ENCODE measurements at regions not wholly inside any gene's neighbourhood (a gene's known extent, or its start where the extent isn't known, plus 50 kb on each side); places are given as distances from the start of the nearest gene placed in this dataset.
"Not testable (repeated sequence)": the region's sequence is repeated elsewhere in the genome, so short reads cannot be mapped to it uniquely, and the experiment has no call there.

DNA sequence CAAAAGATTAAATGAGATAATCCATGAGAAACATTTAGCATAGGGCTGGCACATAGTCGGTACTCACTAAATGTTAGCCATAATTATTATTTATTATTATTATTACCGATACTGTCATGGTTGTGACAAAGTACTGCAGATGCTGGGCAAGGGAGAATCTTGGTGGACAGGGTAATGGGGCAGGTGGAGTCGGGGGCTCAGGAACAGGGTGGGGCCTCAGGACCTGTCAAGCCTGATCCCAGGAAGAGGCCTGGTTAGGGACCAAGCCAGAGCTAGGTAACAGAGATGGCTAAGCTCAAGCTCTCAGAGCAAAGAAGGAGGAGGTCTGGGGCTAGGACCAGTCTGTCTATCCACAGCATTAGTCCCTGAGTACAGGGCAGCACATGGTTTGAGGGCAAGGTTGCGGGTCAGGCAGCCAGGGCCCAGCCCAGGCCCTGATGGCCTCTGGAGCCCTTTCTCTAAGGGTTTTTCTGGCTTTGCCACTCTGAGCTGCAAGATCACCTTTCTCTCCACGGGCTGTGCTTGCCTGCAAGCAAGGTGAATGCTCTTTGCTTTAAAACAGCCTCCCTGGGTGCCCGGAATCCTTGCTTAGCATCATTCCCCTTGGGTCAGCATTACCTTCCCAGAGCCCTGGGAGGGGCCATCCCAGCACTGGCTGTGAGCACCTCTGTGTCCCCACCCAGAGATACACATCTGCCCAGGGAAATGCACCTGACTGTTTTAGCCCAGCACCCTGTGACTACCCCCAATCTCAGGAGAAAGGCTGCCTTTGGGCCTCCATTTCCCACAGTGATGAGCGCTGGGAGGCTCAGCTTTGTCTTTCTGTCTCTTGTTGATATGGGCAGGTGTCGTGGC, 572.0 kb downstream of the PTPRU start:
- intact Hi-C loops (cut with DNase I), result no loop called here
- DNase-seq, result peak in 4 of 42 donors; percentile 0 to 25 (median 6)

DNA sequence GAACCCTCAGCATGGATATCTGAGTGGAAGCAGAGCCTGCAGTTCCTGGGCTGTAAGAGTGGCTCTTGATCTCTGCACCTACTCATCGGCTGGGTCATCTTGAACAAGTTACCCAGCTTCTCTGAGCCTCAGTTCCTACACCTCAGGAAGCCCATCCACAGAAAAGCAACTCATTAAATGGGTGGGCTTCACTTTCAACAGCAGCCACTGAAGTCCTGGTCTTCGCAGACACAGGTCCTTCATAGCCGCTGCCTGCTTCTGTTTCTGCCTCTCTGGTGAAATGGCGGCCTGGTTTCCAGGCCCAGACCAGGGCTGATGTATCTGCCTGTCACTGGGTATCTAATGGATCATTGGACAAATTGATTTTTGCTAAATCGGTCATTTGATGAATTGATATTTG, 571.4 kb downstream of the PTPRU start:
- intact Hi-C loops (cut with DNase I), result no loop called here
- peak in 2 of 42 donors; percentile 0 to 9 for DNase-seq

DNA sequence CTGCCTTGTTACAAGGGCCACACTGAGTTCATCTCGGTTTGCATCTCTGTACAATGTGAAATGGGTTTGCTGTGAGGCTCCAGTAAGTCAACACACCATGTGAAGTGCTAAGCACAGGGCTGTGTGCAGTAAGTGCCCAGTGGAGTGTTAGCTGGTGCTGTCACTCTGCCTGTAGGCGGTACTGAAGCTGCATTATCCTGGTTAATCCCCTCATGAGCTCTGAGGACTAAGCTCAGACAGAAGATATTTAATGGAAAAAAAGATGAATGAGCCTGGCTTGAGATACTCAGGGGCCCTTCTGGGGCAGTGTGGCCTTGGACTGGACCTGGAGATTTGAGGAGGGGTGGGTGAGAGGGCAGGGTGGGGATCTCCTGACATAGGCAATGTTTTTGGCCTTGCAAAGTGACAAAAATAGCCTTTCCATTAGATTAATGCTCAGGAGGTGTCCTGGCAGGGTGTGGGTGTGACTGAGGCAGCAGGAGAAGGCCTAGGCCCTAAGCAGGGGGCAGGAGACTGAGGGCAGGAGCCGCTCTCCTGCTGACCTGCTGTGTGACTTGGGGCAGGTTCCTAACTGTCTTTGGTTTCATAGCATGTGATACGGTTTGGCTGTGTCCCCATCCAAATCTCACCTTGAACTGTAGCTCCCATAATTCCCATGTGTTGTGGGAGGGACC, 570.5 kb downstream of the PTPRU start:
- intact Hi-C loops (cut with DNase I), result no loop called here
- peak in 1 of 42 donors; percentile 7 for DNase-seq

DNA sequence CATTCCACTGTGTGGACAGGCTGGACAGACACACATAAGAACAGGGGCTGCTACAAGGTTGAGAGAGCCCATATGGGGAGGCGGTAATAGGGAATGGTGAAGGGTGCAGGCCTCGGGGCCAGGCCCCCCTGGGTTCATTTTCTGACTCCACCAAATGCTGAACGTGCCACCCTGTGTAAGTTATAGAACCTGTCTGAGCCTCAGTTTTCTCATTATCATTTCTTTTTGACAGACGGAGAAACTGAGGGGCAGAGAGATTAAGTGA, 569.5 kb downstream of the PTPRU start:
- DNase-seq, result peak in 1 of 42 donors; percentile 10
- intact Hi-C loops (cut with DNase I), result no loop called here

DNA sequence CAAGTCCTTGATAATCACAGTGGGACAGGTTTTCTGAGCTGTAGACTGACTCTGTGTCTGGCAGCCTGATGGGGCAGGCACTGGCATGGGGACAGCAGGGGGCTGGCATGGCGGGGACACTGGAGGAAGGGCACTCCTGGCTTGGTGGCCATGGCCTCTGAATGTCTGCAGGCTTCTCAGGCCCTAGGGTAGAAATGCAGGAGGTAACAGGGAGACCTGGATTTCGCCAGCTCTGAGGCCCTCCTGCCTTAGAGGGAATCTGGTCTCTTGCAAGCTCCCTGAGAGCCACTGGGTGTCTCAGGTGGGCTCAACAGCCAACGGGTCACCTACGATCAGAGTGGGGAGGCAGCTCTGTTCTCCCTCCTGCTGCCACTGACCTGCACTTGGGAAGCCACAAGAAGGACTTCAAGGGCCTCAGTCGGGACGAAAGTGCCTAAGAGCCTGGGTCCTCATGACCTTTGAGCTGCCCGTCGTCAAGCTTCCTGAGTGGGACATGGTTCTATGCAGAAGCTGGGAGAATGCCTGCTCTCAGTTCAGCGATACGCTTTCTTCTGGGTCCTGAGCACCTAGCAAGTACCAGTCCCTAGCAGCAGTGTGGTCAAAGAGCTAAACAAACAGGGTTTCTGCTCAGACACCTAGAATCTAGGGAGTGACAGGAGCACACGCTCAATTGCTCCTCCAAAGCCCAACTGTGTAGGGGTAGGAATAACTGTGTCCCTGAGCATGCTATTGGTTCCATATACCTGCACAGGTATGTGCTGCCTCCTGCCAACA, 569.0 kb downstream of the PTPRU start:
- DNase-seq, result peak in 1 of 42 donors; percentile 30
- intact Hi-C loops (cut with DNase I), result no loop called here

DNA sequence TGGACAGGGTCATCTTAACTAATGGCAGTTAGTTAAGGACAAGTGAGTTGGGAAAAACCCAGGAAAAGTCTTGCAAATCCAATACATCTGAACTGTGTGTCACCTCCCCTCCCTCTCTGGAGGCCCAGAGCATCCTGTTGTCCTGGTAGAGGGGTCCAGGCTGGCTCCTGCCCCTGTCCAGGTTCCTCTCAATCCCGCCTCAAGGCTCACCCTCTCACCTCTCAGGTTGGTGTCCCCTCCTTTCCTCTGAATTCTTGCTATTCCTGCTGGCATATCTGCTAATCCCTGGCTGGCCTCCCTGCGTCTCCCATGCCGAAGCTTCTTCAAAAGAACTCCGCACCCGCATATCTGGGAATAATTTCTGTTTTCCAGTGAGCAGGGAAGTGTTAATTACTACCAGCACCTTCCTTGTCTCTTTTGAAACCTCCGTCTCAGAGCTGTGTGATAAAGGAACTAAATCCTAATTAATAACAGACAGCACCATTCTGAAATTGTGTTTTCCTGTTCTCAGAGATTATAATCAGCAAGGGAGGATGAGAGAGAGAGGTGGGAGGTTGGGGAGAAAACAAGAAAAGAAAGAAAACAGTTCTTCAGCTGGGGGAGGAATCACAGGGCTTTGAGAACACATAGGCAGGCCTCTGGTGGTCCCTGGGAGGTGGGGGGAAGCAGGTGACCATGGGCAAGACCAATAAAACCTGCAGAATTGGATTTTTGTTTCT, 568.0 kb downstream of the PTPRU start:
- DNase-seq, result peak in 1 of 42 donors; percentile 30
- intact Hi-C loops (cut with DNase I), result no loop called here

DNA sequence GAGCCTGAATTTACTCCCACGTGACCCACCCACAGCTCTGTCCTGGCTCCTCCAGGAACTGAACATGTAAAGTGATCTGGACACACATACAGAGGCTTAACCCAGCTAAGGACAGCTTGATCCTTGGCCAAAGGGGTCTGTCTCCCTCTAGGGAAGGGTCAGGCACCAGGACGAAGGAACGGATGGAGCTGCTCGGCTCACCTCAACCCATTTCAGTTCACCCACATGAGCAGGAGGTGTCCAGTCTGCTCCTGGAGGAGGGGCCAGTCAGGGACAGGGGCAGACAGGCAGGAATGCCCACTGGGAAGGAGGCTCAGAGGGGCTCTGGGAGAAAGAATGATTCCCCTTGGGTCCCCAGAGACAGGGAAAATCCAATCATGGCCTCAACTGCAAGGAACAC, 567.2 kb downstream of the PTPRU start:
- DNase-seq, result peak in 1 of 42 donors; percentile 18
- intact Hi-C loops (cut with DNase I), result no loop called here

DNA sequence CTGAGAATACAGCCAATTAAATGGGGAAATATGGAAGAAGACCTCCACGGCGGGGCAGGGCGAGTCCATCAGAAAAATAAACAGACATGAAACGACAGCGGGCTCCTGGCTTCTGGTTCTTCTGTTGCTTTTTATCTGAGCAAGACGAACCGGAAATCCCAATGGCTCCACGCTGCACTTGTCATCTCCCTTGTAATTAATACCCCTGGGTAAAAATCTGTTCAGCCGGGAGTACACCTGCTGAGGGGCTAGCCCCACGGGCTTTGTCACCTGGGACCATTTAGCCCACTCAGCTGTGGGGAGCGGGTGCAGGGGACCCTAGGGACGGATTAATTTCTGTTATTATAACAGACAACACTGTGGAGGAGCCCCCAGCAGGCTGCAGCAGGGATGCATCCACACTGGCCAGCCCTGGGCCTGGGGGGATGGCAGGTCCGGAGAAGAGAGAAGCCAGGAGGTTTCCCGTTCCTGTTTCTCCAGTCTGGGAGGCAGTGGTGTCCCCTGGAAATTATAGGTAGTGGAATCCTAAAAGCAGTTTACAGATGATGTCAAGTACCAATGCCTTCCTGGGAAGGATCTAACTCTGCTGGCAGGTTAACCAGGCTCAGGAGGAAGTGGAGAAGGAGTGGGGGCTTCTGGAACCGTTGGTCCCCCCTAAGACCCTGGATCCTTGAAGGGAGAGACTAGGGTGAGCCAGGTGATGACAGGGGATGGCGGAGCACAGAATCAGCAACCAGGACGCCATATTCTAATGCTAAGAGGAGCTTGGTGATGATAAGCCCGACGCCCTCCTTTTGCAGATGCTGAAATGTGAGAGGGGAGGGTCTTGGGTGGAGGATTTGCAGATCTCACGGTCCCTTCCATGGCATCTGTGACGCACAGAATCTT, 566.1 kb downstream of the PTPRU start:
- intact Hi-C loops (cut with DNase I), result no loop called here
- DNase-seq, result peak in 2 of 42 donors; percentile 17 to 29

DNA sequence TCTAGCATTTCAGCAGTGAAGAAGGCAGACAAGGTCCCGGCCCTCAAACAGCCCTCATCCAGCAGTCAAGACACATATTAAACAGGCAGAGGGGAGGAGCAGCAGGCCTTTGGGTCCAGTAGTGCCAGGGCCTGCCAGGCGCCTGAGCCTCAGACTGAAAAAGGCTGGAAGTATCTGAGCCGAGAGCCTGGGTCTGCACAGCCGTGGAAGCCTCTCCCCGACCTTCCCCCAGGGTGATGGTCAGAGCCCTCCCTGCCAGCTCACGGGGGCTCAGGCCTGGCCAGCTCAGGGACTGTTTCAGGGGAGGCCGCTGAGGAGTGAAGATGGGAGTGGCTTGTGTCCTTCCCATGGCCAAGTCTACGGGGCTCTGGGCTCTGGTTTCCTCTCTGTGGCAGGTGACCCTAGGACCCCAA, 565.2 kb downstream of the PTPRU start:
- intact Hi-C loops (cut with DNase I), result no loop called here

DNA sequence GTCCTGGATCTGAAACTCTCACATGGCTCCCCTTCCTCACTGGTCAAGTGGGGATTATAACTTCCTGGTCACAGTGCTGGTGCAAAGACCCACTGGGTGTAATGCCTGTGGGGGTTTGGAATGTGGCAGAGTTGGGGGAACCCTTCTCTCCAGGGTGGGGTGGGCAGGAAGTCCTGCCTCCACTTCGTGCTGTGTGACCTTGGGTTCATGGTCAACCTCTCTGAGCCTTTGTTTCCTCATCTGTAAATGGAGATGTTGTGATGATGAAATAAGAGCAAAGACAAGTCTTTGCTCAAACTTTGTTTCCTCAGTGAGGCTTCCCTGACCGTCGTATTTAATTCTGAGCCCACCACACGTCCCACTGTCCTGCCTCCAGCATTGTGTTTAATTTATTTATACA, 564.7 kb downstream of the PTPRU start:
- intact Hi-C loops (cut with DNase I), result no loop called here
- DNase-seq, result peak in 2 of 42 donors; percentile 7 to 28

More for the DNA sequence above, 565.2 kb downstream of the PTPRU start:
- DNase-seq, result peak in 2 of 42 donors; percentile 20 to 31

DNA sequence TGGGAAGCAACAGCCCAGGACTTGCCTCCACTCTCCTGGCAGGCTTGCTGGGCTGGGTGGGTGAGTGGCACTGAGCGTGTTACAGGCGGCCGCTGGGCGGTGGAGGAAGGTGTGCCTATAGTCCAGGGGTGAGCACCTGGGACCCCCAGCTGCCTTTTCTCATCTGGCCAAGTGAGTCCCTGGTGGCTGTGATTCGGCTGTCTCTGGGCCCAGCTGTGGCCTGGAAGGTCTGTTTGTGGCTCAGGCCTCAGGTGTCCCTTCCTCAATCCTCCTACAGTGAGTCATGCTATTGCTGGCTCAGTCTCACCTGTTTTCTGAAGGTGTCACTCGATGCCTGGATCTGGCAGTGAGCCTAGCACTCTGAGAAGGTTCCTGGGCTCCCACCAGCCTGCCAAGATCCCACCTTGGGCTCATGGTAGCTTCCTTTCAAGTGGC, 564.2 kb downstream of the PTPRU start:
- peak in 2 of 42 donors; percentile 12 to 30 for DNase-seq
- intact Hi-C loops (cut with DNase I), result no loop called here

DNA sequence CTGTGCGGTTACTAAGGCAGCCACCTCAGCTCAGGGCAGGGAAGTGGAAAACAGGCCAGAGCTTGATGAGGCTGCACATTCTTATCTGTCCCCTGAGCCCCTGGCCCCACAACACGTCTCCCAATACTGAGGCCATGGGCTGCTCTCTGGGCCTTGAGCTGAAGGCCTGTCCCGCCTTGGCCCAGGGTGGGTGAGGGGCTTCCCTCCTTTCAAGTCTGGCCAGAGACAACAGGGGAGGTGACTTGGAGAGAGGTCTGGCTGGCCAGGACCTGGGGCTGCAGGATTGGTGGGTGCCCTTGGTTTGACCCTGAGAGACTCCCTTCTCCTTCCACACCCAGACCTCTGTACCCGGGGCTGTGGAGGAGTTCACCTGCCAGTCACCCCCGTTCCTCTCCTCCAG, 563.8 kb downstream of the PTPRU start:
- intact Hi-C loops (cut with DNase I), result no loop called here
- peak in 2 of 42 donors; percentile 22 to 24 for DNase-seq

DNA sequence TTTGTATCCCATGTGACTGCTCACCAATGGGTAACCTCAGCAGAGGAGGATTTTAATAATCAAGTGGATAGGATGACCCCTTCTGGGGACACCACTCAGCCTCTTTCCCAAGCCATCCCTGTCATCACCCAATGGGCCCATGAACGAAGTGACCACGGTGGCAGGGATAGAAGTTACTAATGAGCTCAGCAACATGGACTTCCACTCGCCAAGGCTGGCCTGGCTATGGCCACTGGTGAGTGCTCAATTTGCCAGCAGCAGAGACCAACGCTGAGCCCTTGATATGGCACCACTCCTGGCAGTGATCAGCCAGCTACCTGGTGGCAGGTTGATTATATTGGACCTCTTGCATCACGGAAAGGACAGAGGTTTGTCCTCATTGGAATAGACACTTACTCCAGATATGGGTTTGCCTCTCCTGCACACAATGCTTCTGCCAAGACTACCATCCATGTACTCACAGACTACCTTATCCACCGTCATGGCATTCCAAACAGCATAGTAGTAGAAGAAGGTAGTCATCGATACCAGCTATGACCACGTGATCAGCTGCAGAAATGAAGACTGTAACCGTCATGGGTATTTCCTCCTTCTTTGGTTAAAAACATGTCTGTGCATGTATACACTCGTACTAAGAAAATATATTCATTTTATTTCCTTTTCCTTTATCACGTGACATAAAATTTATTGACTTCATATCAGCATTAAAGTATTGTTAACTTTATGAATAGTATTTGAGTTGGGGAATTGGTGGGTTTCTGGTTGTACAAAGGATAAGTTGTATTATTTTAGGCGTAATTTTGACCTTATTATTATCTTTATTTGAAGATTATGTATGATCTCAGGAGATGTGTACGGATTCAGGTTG, 562.6 kb downstream of the PTPRU start:
- DNase-seq, result peak in 2 of 42 donors; percentile 16 to 36
- intact Hi-C loops (cut with DNase I), result loop anchor here (10.0 kb wide), 1 partner anchor 906 kb away; no protein-coding TSS in a partner anchor

DNA sequence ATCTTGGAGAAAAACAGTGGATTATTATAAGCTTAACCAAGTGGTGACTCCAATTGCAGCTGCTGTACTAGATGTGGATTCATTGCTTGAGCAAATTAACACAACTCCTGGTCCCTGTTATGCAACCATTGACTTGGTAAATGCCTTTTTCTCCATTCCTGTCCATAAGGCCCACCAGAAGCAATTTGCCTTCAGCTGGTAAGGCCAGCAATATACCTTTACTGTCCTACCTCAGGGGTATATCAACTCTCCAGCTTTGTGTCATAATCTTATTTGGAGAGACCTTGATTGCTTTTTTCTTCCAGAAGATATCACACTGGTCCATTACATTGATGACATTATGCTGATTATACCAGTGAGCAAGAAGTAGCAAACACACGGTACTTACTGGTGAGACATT, 560.8 kb downstream of the PTPRU start:
- not testable (repeated sequence) for DNase-seq
- intact Hi-C loops (cut with DNase I), result loop anchor here (10.0 kb wide), 1 partner anchor 908 kb away; no protein-coding TSS in a partner anchor

DNA sequence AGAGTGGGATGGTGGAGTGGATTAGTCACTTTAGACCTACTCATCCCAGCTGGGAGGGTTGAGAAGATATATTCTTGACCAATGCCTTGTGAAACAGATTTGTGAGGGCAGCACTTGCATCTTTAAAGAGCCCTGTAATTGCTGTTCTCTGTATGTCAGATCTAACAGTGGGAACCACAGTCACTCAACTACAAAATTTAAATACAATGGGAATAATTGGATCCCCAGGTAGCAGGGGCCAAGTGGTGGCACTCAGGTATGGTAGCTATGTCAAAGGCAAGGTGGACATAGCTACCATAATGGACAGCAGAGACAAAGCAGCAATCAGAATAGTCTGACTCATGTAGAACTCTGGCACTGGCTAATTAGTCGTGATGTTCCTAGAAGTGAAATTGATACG, 559.6 kb downstream of the PTPRU start:
- intact Hi-C loops (cut with DNase I), result loop anchor here (10.0 kb wide), 1 partner anchor 909 kb away; no protein-coding TSS in a partner anchor
- not testable (repeated sequence) for DNase-seq

DNA sequence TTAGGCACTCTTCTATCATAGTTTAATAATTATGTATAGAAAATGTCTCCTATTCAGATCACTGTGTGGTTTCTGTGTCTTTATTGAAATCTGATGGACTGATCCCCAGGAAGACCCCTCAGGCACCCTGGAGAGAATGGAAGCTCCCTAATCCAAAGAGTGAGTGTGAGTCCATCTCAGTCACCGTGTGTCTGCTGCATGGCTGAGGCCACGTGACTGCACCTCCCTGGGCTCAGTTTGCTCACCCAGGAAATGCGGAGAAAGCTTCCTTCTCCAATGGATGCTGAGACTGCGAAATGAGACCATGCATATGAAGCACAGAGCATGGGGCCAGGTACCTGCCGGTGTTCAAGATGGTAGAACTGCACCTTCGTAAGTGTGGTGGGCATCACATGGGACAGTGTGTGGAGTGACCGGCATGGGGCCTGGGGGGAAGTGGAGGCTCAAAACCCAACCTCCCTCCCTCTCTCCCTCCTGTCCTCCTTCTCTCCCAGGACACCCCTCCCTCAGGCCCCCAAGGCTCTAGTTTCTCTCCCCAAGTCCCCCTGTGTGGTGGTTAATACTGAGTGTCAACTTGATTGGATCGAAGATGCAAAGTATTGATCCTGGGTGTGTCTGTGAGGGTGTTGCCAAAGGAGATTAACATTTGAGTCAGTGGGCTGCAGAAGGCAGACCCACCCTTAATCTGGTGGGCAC, 557.5 kb downstream of the PTPRU start:
- peak in 2 of 42 donors; percentile 16 to 27 for DNase-seq
- intact Hi-C loops (cut with DNase I), result loop anchor here (10.0 kb wide), 1 partner anchor 911 kb away; no protein-coding TSS in a partner anchor

Measured in head of caudate nucleus (tissue), 42 donors.